Astrocyte (in vitro differentiated cells and primary cell): ENCODE measurements at regions not wholly inside any gene's neighbourhood (a gene's known extent, or its start where the extent isn't known, plus 50 kb on each side); places are given as distances from the start of the nearest gene placed in this dataset.

Experiments used
- DNase-seq: peaks from one replicate; pipeline ENCODE4 v3.0.0-alpha.2; 2010; ENCODE audit warnings: low read depth
- FAIRE-seq: peaks from 2 replicates; lab custom pipeline; 2011; peaks lifted over from hg19 to GRCh38; lab: Jason Lieb, UNC
- H2AFZ ChIP-seq: 2 replicates; pipeline ENCODE4 v1.6.0; 2012; ENCODE audit warnings: low read depth, low read length, inconsistent platforms
- H3K27ac ChIP-seq: 2 replicates; pipeline ENCODE4 v1.5.1; 2011; ENCODE audit warnings: low read depth, low read length, inconsistent platforms
- H3K27me3 ChIP-seq: 2 replicates; pipeline ENCODE4 v1.6.0; 2011; ENCODE audit warnings: low read length, inconsistent platforms; ENCODE audit not compliant: insufficient read depth
- H3K36me3 ChIP-seq: 2 replicates; pipeline ENCODE4 v1.5.1; 2011; ENCODE audit warnings: low read length, inconsistent platforms; ENCODE audit not compliant: insufficient read depth
- H3K4me1 ChIP-seq: 2 replicates; pipeline ENCODE4 v1.5.1; 2011; ENCODE audit warnings: low read length, inconsistent platforms; ENCODE audit not compliant: insufficient read depth
- H3K4me2 ChIP-seq: 2 replicates; pipeline ENCODE4 v1.6.0; 2012; ENCODE audit warnings: low read length, inconsistent platforms
- H3K4me3 ChIP-seq: 2 replicates; pipeline ENCODE4 v1.5.1; 2011; ENCODE audit warnings: low read depth, mild to moderate bottlenecking, low read length, inconsistent platforms; ENCODE audit not compliant: insufficient read depth
- H3K79me2 ChIP-seq: 2 replicates; pipeline ENCODE4 v1.6.0; 2012; ENCODE audit warnings: mild to moderate bottlenecking, low read length, inconsistent platforms; ENCODE audit not compliant: insufficient read depth
- H3K9ac ChIP-seq: 2 replicates; pipeline ENCODE4 v1.6.0; 2012; ENCODE audit warnings: mild to moderate bottlenecking, low read length, inconsistent platforms
- H3K9me3 ChIP-seq: 2 replicates; pipeline ENCODE4 v1.5.1; 2012; ENCODE audit warnings: low read depth, mild to moderate bottlenecking, low read length, inconsistent platforms; ENCODE audit not compliant: insufficient read depth
- H4K20me1 ChIP-seq: 2 replicates; pipeline ENCODE4 v1.6.0; 2012; ENCODE audit warnings: low read length, inconsistent platforms; ENCODE audit not compliant: insufficient read depth
- H3K27ac Mint-ChIP-seq: one replicate; pipeline ENCODE4 v1.8.0; 2021; ENCODE audit warnings: mild to moderate bottlenecking, mixed read lengths; ENCODE audit not compliant: unreplicated experiment
- H3K27me3 Mint-ChIP-seq: one replicate; pipeline ENCODE4 v1.8.0; 2021; ENCODE audit warnings: low read depth, mixed read lengths; ENCODE audit not compliant: unreplicated experiment
- H3K36me3 Mint-ChIP-seq: one replicate; pipeline ENCODE4 v1.8.0; 2021; ENCODE audit warnings: low read depth, mixed read lengths; ENCODE audit not compliant: unreplicated experiment
- H3K4me1 Mint-ChIP-seq: one replicate; pipeline ENCODE4 v1.8.0; 2021; ENCODE audit warnings: low read depth, mixed read lengths; ENCODE audit not compliant: unreplicated experiment
- H3K4me3 Mint-ChIP-seq: one replicate; pipeline ENCODE4 v1.8.0; 2021; ENCODE audit warnings: mild to moderate bottlenecking, moderate library complexity, mixed read lengths; ENCODE audit not compliant: unreplicated experiment
- H3K9me3 Mint-ChIP-seq: one replicate; pipeline ENCODE4 v1.8.0; 2021; ENCODE audit warnings: mild to moderate bottlenecking, mixed read lengths; ENCODE audit not compliant: unreplicated experiment
- EZH2 ChIP-seq: IDR thresholded peaks from 2 replicates; pipeline ENCODE4 v1.6.1; 2012; ENCODE audit warnings: mild to moderate bottlenecking, low read length, inconsistent platforms; ENCODE audit not compliant: insufficient read depth
- TF ChIP-seq, protein P1 (sequence below): IDR thresholded peaks from 2 replicates; pipeline ENCODE4 v1.5.1; 2011; ENCODE audit warnings: low read depth, mild to moderate bottlenecking, inconsistent platforms, low read length, moderate library complexity; ENCODE audit not compliant: insufficient read depth

DNA sequence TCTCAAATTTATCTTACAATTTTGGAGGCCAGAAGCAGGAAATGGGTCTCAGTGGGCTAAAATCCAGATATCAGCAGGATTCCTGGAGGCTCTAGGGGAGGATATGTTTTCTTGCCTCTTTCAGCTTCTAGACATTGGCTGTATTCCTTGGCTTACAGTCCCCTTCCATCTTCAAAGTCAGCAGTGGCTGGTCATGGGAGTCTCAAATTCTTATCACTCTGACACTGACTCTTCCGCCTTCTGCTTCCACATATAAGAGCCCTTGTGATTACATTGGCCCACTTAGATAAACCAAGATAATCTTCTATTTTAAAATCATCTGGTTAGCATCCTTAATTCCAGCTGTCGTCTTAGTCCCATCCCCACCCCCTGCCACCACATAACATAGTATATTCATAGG lies 113.0 kb downstream of the PCDH7 start:
- peaks cover 29% of the 10 kb centered on the region for H3K4me1 Mint-ChIP-seq
- Histone ChIP-seq H3K4me2 (no peak overlapping the region), H4K20me1 (no peaks in the 10 kb centered on the region), H2AFZ (no peak overlapping the region), H3K9ac (no peak overlapping the region), H3K4me3 (no peak overlapping the region), H3K4me1 (peaks cover 16% of the 10 kb centered on the region), H3K9me3 (no peaks in the 10 kb centered on the region), H3K36me3 (no peaks in the 10 kb centered on the region), H3K79me2 (no peaks in the 10 kb centered on the region), H3K27ac (no peak overlapping the region), H3K27me3 (no peaks in the 10 kb centered on the region)
- H3K27me3 Mint-ChIP-seq = no peaks in the 10 kb centered on the region
- TF ChIP-seq, protein P1, sequence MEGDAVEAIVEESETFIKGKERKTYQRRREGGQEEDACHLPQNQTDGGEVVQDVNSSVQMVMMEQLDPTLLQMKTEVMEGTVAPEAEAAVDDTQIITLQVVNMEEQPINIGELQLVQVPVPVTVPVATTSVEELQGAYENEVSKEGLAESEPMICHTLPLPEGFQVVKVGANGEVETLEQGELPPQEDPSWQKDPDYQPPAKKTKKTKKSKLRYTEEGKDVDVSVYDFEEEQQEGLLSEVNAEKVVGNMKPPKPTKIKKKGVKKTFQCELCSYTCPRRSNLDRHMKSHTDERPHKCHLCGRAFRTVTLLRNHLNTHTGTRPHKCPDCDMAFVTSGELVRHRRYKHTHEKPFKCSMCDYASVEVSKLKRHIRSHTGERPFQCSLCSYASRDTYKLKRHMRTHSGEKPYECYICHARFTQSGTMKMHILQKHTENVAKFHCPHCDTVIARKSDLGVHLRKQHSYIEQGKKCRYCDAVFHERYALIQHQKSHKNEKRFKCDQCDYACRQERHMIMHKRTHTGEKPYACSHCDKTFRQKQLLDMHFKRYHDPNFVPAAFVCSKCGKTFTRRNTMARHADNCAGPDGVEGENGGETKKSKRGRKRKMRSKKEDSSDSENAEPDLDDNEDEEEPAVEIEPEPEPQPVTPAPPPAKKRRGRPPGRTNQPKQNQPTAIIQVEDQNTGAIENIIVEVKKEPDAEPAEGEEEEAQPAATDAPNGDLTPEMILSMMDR = no peak
- TF ChIP-seq EZH2 = no peak
- H3K27ac Mint-ChIP-seq = no peak overlapping the region
- H3K36me3 Mint-ChIP-seq = no peaks in the 10 kb centered on the region
- H3K9me3 Mint-ChIP-seq = no peaks in the 10 kb centered on the region
- DNase-seq (no peak), FAIRE-seq (no peak)
- no peak overlapping the region for H3K4me3 Mint-ChIP-seq

DNA sequence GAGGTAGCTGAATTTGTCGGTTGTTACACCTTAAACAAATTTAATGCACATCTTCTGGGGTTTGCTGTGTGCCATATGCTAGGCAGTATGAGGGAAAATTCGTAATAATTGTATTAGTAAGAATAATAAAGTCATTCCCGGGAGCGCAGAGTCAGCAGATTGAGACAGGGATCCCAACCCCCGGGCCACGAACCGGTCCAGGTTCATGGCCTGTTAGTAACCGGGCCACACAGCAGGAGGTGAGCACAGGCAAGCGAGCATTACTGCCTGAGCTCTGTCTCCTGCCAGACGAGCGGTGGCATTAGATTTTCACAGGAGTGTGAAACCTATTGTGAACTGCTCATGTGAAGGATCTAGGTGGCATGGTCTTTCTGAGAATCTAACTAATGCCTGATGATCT lies 114.9 kb downstream of the PCDH7 start:
- H3K9me3 ChIP-seq = no peaks in the 10 kb centered on the region
- H3K27ac ChIP-seq = no peak overlapping the region
- H3K4me3 ChIP-seq = no peak overlapping the region
- H3K9ac ChIP-seq = no peak overlapping the region
- H3K36me3 ChIP-seq = no peaks in the 10 kb centered on the region
- peaks cover 20% of the 10 kb centered on the region for H3K4me1 ChIP-seq
- H3K27me3 ChIP-seq = no peaks in the 10 kb centered on the region
- FAIRE-seq (no peak), DNase-seq (no peak)
- Mint-ChIP-seq H3K36me3 (no peaks in the 10 kb centered on the region), H3K4me1 (peaks cover 32% of the 10 kb centered on the region), H3K4me3 (no peak overlapping the region), H3K27me3 (no peaks in the 10 kb centered on the region), H3K9me3 (no peaks in the 10 kb centered on the region), H3K27ac (no peak overlapping the region)
- H4K20me1 ChIP-seq = no peaks in the 10 kb centered on the region
- no peak overlapping the region for H3K4me2 ChIP-seq
- TF ChIP-seq, protein P1 = no peak
- TF ChIP-seq EZH2 = no peak
- H3K79me2 ChIP-seq = no peaks in the 10 kb centered on the region
- H2AFZ ChIP-seq = no peak overlapping the region

DNA sequence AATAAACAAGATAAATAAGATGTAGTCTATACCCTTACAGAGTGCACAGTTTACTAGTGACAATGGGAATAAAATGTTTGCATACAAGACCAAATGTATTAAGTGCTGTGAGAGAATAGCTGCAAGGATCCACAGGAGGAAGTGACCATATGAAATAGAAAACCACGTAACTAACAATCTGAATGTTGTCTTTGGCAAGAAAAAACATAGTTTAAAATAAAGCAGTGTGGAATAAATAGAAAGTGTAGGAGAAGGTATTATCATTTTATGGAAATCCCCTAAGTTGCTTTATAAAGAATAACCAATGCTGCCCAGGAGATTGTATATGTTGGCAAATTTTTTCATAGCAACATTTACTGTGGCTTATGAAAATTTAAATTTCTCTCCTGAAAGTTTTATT lies 116.1 kb downstream of the PCDH7 start:
- Mint-ChIP-seq H3K36me3 (no peaks in the 10 kb centered on the region), H3K4me3 (no peak overlapping the region), H3K4me1 (peaks cover 43% of the 10 kb centered on the region), H3K9me3 (no peaks in the 10 kb centered on the region), H3K27me3 (no peaks in the 10 kb centered on the region), H3K27ac (no peak overlapping the region)
- H3K27me3 ChIP-seq = no peaks in the 10 kb centered on the region
- no peaks in the 10 kb centered on the region for H3K36me3 ChIP-seq
- H3K79me2 ChIP-seq = no peaks in the 10 kb centered on the region
- no peak for TF ChIP-seq EZH2
- TF ChIP-seq, protein P1 = no peak
- peaks cover 28% of the 10 kb centered on the region for H3K4me1 ChIP-seq
- DNase-seq (peak; percentile 55), FAIRE-seq (no peak)
- H4K20me1 ChIP-seq = no peaks in the 10 kb centered on the region
- no peak overlapping the region for H3K9ac ChIP-seq
- no peak overlapping the region for H3K4me3 ChIP-seq
- H3K4me2 ChIP-seq = peak overlapping the region; percentile 35
- no peak overlapping the region for H2AFZ ChIP-seq
- peak overlapping the region; percentile 3 for H3K27ac ChIP-seq
- H3K9me3 ChIP-seq = no peaks in the 10 kb centered on the region
